NB4 (cell line): ENCODE measurements at regions not wholly inside any gene's neighbourhood (a gene's known extent, or its start where the extent isn't known, plus 50 kb on each side); places are given as distances from the start of the nearest gene placed in this dataset.
A peak's percentile ranks its signal among the peaks of the same experiment; 100 is the strongest.

Experiments
- DNase-seq: peaks from one replicate; pipeline ENCODE4 v3.0.0; 2010; ENCODE audit warnings: low read depth
- H3K4me3 ChIP-seq: one replicate; pipeline ENCODE4 v1.5.1; 2011; ENCODE audit warnings: mild to moderate bottlenecking, low read depth, low read length, moderate library complexity
- MYC ChIP-seq: IDR thresholded peaks from 2 replicates; pipeline ENCODE4 v1.6.1; 2011; ENCODE audit warnings: low read depth, low read length
- POLR2A ChIP-seq: IDR thresholded peaks from 2 replicates; pipeline ENCODE4 v1.6.1; 2011; ENCODE audit warnings: mild to moderate bottlenecking; ENCODE audit not compliant: insufficient read length; ENCODE audit errors: extremely low read depth
- TF ChIP-seq, protein P1 (sequence below): IDR thresholded peaks from 2 replicates; pipeline ENCODE4 v1.6.1; 2011; ENCODE audit warnings: low read depth, low read length
- TF ChIP-seq, protein P2 (sequence below): IDR thresholded peaks from one replicate; pipeline ENCODE4 v1.5.1; 2012; ENCODE audit warnings: low read depth, low read length

GRCh38 chr10:21022821-21023220, 125.7 kb upstream of the NEBL start:
- peak; percentile 51 for DNase-seq
- TF ChIP-seq POLR2A = no peak
- TF ChIP-seq, protein P1, sequence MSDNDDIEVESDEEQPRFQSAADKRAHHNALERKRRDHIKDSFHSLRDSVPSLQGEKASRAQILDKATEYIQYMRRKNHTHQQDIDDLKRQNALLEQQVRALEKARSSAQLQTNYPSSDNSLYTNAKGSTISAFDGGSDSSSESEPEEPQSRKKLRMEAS = no peak
- TF ChIP-seq, protein P2, sequence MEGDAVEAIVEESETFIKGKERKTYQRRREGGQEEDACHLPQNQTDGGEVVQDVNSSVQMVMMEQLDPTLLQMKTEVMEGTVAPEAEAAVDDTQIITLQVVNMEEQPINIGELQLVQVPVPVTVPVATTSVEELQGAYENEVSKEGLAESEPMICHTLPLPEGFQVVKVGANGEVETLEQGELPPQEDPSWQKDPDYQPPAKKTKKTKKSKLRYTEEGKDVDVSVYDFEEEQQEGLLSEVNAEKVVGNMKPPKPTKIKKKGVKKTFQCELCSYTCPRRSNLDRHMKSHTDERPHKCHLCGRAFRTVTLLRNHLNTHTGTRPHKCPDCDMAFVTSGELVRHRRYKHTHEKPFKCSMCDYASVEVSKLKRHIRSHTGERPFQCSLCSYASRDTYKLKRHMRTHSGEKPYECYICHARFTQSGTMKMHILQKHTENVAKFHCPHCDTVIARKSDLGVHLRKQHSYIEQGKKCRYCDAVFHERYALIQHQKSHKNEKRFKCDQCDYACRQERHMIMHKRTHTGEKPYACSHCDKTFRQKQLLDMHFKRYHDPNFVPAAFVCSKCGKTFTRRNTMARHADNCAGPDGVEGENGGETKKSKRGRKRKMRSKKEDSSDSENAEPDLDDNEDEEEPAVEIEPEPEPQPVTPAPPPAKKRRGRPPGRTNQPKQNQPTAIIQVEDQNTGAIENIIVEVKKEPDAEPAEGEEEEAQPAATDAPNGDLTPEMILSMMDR = no peak
- no peak for TF ChIP-seq MYC

DNA sequence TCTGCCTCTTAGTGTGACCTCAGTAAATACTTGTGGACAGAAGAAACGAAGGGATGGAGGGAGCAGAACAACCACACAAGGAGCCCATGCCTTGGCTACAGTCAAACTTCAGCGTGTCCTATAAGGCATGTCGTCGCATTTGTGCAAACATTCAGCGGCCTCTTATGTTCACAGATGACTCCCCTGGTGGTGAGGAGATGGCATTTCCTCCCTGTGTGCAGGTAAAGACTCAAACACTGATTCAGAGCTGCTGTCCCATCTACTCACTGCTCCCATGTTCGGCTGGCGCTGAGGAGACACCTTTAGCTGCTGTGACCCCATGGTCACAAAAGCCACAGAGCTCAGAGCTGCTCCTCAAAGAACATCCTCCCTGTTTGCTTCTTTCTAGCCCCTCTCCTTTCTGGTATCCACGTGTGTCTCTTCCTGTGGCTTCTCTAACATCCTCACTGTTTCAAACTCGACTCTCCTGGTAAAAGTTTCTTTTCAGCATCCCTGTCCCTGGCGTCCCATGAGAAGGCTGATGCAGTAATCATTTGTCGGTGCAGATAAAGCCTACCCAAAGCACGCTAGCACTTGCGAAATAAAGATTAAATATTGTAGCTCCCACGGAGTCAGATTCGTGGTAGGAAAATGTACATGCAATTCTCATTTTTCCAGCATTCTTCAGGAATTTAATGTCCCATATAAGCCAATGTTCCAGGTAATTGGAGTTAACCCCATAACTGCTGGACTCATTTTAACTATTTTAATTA, 124.9 kb upstream of the NEBL start:
- no peak for DNase-seq
- TF ChIP-seq, protein P2 = no peak
- no peak for TF ChIP-seq POLR2A
- TF ChIP-seq, protein P1 = no peak
- no peak for TF ChIP-seq MYC
- no peak overlapping the region for H3K4me3 ChIP-seq

More at GRCh38 chr10:21022821-21023220, 125.7 kb upstream of the NEBL start:
- H3K4me3 ChIP-seq = no peak overlapping the region

DNA sequence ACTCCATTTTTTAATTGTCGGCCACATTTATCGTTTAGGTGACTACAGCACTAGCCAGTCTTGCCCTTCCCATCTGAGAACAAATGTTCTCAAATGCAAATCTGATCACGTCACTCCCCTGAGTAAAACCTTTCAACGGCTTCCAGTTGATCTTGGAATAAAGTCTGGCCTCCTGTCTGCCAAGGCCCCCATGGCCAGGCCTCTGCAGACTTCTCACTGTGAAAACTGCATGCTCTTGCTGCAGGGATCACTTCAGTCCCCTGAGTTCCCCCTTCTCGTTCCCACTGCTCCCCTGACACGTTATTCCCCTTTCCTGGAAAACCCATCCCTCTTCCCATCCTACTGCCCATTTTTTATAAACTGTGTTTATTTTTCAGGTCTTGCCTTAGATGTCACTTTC, 124.1 kb upstream of the NEBL start:
- H3K4me3 ChIP-seq = no peak overlapping the region
- TF ChIP-seq, protein P1 = no peak
- no peak for DNase-seq

GRCh38 chr10:21020545-21020944, 123.4 kb upstream of the NEBL start:
- DNase-seq = peak; percentile 38
- no peak for TF ChIP-seq POLR2A
- TF ChIP-seq, protein P2 = peak; percentile 45
- no peak overlapping the region for H3K4me3 ChIP-seq

DNA sequence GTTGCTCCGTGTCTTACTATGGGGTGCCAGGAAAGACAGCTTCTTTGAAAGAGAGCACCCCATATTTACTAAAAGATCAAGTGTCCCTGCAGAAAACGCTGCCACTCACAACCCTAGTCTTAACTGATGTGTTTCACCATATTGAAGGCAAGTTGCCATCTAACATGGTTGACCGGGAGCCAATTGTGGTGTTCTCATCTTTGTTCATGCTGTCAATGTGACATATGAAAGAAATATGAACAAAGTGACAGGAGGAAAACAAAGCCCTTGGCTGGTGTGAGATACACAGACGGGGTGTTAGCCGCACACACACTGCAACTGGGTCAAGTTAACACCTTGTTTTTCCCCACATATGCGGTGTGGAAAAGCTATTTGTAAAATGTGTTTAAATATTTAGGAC, 122.3 kb upstream of the NEBL start:
- DNase-seq = no peak
- H3K4me3 ChIP-seq = no peak overlapping the region

DNA sequence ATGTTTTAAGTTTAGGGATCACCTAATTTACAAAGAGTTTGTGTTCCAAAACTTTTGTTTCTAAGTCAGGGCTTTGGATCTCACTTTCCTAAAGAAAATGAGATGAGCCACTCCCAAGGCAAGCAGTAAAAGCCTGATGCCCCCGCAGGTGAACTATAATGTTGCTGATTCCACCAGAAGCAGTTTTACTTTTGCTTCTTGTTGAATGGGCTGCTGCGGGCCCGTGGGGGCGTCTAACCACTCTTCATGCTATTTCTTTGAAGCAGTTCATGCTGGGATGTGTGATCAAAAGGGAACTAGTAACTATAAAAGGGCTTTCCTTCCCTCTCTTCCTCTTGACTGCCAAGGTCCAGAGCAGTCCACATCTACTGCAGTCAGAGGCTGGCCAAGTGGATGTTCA, 118.7 kb upstream of the NEBL start:
- H3K4me3 ChIP-seq = no peak overlapping the region
- no peak for DNase-seq
- TF ChIP-seq, protein P2 = no peak
- TF ChIP-seq MYC (no peak), POLR2A (no peak)
- TF ChIP-seq, protein P1 = no peak

More for the DNA sequence above, 122.3 kb upstream of the NEBL start:
- no peak for TF ChIP-seq MYC
- TF ChIP-seq POLR2A = no peak
- TF ChIP-seq, protein P2 = no peak
- TF ChIP-seq, protein P1 = no peak
